ENCODE measurements at regions not wholly inside any gene's neighbourhood (a gene's known extent, or its start where the extent isn't known, plus 50 kb on each side); places are given as distances from the start of the nearest gene placed in this dataset.

DNA sequence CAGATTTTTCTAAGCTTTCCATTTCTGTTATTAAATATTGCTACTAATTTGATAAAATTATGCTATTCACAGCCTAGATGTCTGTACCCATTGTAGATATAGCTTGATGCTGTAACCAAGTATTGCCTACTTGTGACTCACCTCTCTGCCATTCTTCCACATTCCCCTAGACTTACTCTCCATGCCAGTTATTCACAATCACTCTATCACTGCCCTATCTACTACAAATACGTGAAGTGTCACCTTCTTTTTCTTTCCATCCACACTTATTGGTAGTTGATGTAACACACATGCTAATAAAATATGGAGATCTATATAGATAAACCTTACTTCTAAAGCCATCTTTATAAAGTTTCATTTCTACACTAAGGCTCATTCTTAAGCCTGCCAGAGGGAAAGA, 179.4 kb upstream of the PACRGL start:
- H3K36me3 ChIP-seq (ENCODE audit: control insufficient read depth in 5 of 5, insufficient read depth in 5 of 5, low read length in 5 of 5), result peaks cover 0 to 7% (median 0%) of the 10 kb centered on the region in 5 donors
- no peak overlapping the region for H3K27ac ChIP-seq (ENCODE audit: low read depth, low read length)
- H3K4me1 ChIP-seq (ENCODE audit: control insufficient read depth in 5 of 5, insufficient read depth in 5 of 5, low read length in 5 of 5), result no peaks in the 10 kb centered on the region
- H3K9ac ChIP-seq (ENCODE audit: low read length in 5 of 5), result no peak overlapping the region
- H3K27me3 ChIP-seq (ENCODE audit: control insufficient read depth in 5 of 5, insufficient read depth in 4 of 5, low read length in 5 of 5), result no peaks in the 10 kb centered on the region
- no peaks in the 10 kb centered on the region for H3K9me3 ChIP-seq (ENCODE audit: control insufficient read depth in 5 of 5, low read length in 5 of 5)
- no peak overlapping the region for H3K4me3 ChIP-seq (ENCODE audit: low read depth in 1 of 5, low read length in 5 of 5)

DNA sequence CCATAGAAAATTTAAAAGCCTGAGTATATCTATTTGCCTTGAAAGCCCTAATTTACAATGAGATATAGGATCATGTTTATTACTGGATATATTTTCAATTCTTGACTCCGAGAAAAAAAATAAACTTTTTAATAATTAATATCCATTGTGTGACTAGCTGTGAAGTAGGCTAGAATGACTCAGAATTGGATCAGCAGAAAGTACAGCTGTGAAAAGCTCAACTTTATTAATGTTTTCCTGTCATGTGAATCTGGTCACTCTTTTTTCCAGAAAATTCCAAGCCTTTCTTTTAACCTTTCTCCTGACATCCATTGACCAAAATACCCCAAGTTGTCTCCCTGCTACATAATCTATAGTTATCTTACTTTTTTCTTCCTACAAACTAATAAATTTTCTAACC, 171.8 kb upstream of the PACRGL start:
- Histone ChIP-seq H3K9me3 (ENCODE audit: control insufficient read depth in 5 of 5, low read length in 5 of 5) (no peaks in the 10 kb centered on the region), H3K36me3 (ENCODE audit: control insufficient read depth in 5 of 5, insufficient read depth in 5 of 5, low read length in 5 of 5) (peaks cover 0 to 6% (median 0%) of the 10 kb centered on the region in 5 donors), H3K4me1 (ENCODE audit: control insufficient read depth in 5 of 5, insufficient read depth in 5 of 5, low read length in 5 of 5) (no peaks in the 10 kb centered on the region), H3K27me3 (ENCODE audit: control insufficient read depth in 5 of 5, insufficient read depth in 4 of 5, low read length in 5 of 5) (no peaks in the 10 kb centered on the region), H3K9ac (ENCODE audit: low read length in 5 of 5) (no peak overlapping the region), H3K27ac (ENCODE audit: low read depth, low read length) (no peak overlapping the region), H3K4me3 (ENCODE audit: low read depth in 1 of 5, low read length in 5 of 5) (no peak overlapping the region)

- no peak overlapping the region for H3K4me3 ChIP-seq (ENCODE audit: low read depth in 1 of 5, low read length in 5 of 5)
- H3K4me1 ChIP-seq (ENCODE audit: control insufficient read depth in 5 of 5, insufficient read depth in 5 of 5, low read length in 5 of 5), result no peaks in the 10 kb centered on the region
- H3K27me3 ChIP-seq (ENCODE audit: control insufficient read depth in 5 of 5, insufficient read depth in 4 of 5, low read length in 5 of 5), result no peaks in the 10 kb centered on the region
- peaks cover 0 to 11% (median 0%) of the 10 kb centered on the region in 5 donors for H3K36me3 ChIP-seq (ENCODE audit: control insufficient read depth in 5 of 5, insufficient read depth in 5 of 5, low read length in 5 of 5)
- H3K27ac ChIP-seq (ENCODE audit: low read depth, low read length), result no peak overlapping the region
- H3K9ac ChIP-seq (ENCODE audit: low read length in 5 of 5), result no peak overlapping the region
- H3K9me3 ChIP-seq (ENCODE audit: control insufficient read depth in 5 of 5, low read length in 5 of 5), result no peaks in the 10 kb centered on the region
Measured at GRCh38 chr4:20529691-20530090, 170.6 kb upstream of the PACRGL start.

- H3K4me3 ChIP-seq (ENCODE audit: low read depth in 1 of 5, low read length in 5 of 5), result no peak overlapping the region
- no peaks in the 10 kb centered on the region for H3K27me3 ChIP-seq (ENCODE audit: control insufficient read depth in 5 of 5, insufficient read depth in 4 of 5, low read length in 5 of 5)
- H3K27ac ChIP-seq (ENCODE audit: low read depth, low read length), result no peak overlapping the region
- H3K9me3 ChIP-seq (ENCODE audit: control insufficient read depth in 5 of 5, low read length in 5 of 5), result no peaks in the 10 kb centered on the region
- H3K9ac ChIP-seq (ENCODE audit: low read length in 5 of 5), result no peak overlapping the region
- no peaks in the 10 kb centered on the region for H3K4me1 ChIP-seq (ENCODE audit: control insufficient read depth in 5 of 5, insufficient read depth in 5 of 5, low read length in 5 of 5)
- H3K36me3 ChIP-seq (ENCODE audit: control insufficient read depth in 5 of 5, insufficient read depth in 5 of 5, low read length in 5 of 5), result peaks cover 0 to 11% (median 0%) of the 10 kb centered on the region in 5 donors
Measured at GRCh38 chr4:20532116-20532790, 168.0 kb upstream of the PACRGL start.

DNA sequence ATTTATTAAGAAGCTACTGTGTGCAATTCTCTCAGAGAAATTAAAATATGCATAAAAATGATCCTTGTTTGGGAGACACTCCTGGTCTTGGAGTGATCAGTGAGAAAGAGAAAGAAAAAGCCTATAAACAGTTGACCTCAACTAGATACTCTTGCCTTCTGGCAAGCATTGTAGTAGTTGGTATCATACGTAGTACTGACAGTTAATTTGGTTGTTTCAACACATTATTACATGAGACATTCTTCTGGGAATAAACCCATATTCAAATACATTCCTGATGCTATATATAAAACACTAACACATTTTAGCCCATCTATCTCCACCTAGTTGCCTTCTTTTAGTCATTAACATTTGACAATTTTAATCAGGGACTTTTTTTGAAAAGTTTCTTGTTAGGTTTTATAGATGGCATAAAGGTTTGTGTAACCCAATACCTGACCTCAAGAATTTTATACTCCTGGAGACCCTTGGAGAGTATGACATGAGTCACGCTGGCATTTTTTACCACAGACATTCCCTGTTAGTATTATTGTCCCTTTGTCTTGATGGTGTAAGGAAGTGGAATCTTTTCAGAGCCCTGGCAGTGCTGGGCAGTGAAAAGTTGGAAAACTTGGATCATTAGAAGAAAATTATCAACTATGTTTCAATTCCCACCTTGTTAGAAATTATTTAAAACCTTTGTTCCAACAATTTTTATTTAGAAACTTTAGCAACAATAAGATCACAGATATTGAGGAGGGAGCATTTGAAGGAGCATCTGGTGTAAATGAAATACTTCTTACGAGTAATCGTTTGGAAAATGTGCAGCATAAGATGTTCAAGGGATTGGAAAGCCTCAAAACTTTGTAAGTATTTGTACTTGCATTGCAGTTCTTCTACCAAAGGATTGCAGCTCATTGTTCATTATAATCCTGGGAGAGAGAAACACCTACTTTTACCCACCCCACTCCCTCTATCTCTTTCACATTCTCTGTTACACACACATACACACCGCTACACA, 167.1 kb upstream of the PACRGL start:
- Histone ChIP-seq H3K27me3 (ENCODE audit: control insufficient read depth in 5 of 5, insufficient read depth in 4 of 5, low read length in 5 of 5) (no peaks in the 10 kb centered on the region), H3K9ac (ENCODE audit: low read length in 5 of 5) (no peak overlapping the region), H3K4me3 (ENCODE audit: low read depth in 1 of 5, low read length in 5 of 5) (no peak overlapping the region), H3K36me3 (ENCODE audit: control insufficient read depth in 5 of 5, insufficient read depth in 5 of 5, low read length in 5 of 5) (peaks cover 0 to 11% (median 0%) of the 10 kb centered on the region in 5 donors), H3K27ac (ENCODE audit: low read depth, low read length) (no peak overlapping the region), H3K9me3 (ENCODE audit: control insufficient read depth in 5 of 5, low read length in 5 of 5) (no peaks in the 10 kb centered on the region), H3K4me1 (ENCODE audit: control insufficient read depth in 5 of 5, insufficient read depth in 5 of 5, low read length in 5 of 5) (no peaks in the 10 kb centered on the region)

GRCh38 chr4:20538905-20539304, 161.4 kb upstream of the PACRGL start:
- Histone ChIP-seq H3K9me3 (ENCODE audit: control insufficient read depth in 5 of 5, low read length in 5 of 5) (no peaks in the 10 kb centered on the region), H3K9ac (ENCODE audit: low read length in 5 of 5) (no peak overlapping the region), H3K27me3 (ENCODE audit: control insufficient read depth in 5 of 5, insufficient read depth in 4 of 5, low read length in 5 of 5) (no peaks in the 10 kb centered on the region), H3K27ac (ENCODE audit: low read depth, low read length) (no peak overlapping the region), H3K4me3 (ENCODE audit: low read depth in 1 of 5, low read length in 5 of 5) (no peak overlapping the region), H3K36me3 (ENCODE audit: control insufficient read depth in 5 of 5, insufficient read depth in 5 of 5, low read length in 5 of 5) (peaks cover 0 to 4% (median 0%) of the 10 kb centered on the region in 5 donors), H3K4me1 (ENCODE audit: control insufficient read depth in 5 of 5, insufficient read depth in 5 of 5, low read length in 5 of 5) (no peaks in the 10 kb centered on the region)

- Histone ChIP-seq H3K4me1 (ENCODE audit: control insufficient read depth in 5 of 5, insufficient read depth in 5 of 5, low read length in 5 of 5) (peaks cover 0 to 2% (median 0%) of the 10 kb centered on the region in 5 donors), H3K9me3 (ENCODE audit: control insufficient read depth in 5 of 5, low read length in 5 of 5) (no peaks in the 10 kb centered on the region), H3K36me3 (ENCODE audit: control insufficient read depth in 5 of 5, insufficient read depth in 5 of 5, low read length in 5 of 5) (no peaks in the 10 kb centered on the region)
Measured at GRCh38 chr4:20543131-20543530, 157.1 kb upstream of the PACRGL start.

DNA sequence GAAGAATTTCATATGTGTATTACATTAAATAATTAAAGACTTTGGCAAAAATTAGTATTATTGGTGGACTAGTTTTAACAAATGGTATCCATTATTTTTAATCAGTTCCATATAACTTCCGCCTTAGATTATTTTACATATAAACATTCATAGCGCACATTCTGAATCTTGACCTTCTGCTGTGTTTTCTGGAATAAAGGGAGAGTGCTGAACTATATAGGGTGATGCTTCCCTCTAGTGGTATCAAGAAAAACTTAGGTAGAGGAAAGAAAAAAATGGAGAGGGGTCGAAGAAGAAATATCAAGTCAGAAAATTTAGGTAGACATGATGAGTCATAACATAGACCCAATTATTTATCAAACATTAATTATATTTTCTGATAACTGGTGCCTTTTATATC, 155.6 kb upstream of the PACRGL start:
- Histone ChIP-seq H3K9me3 (ENCODE audit: control insufficient read depth in 5 of 5, low read length in 5 of 5) (no peaks in the 10 kb centered on the region), H3K27ac (ENCODE audit: low read depth, low read length) (no peak overlapping the region), H3K4me1 (ENCODE audit: control insufficient read depth in 5 of 5, insufficient read depth in 5 of 5, low read length in 5 of 5) (peaks cover 0 to 2% (median 0%) of the 10 kb centered on the region in 5 donors), H3K4me3 (ENCODE audit: low read depth in 1 of 5, low read length in 5 of 5) (no peak overlapping the region), H3K9ac (ENCODE audit: low read length in 5 of 5) (no peak overlapping the region), H3K27me3 (ENCODE audit: control insufficient read depth in 5 of 5, insufficient read depth in 4 of 5, low read length in 5 of 5) (no peaks in the 10 kb centered on the region), H3K36me3 (ENCODE audit: control insufficient read depth in 5 of 5, insufficient read depth in 5 of 5, low read length in 5 of 5) (no peaks in the 10 kb centered on the region)

More at GRCh38 chr4:20543131-20543530, 157.1 kb upstream of the PACRGL start:
- H3K9ac ChIP-seq (ENCODE audit: low read length in 5 of 5), result no peak overlapping the region
- H3K27ac ChIP-seq (ENCODE audit: low read depth, low read length), result no peak overlapping the region
- no peak overlapping the region for H3K4me3 ChIP-seq (ENCODE audit: low read depth in 1 of 5, low read length in 5 of 5)
- H3K27me3 ChIP-seq (ENCODE audit: control insufficient read depth in 5 of 5, insufficient read depth in 4 of 5, low read length in 5 of 5), result no peaks in the 10 kb centered on the region

DNA sequence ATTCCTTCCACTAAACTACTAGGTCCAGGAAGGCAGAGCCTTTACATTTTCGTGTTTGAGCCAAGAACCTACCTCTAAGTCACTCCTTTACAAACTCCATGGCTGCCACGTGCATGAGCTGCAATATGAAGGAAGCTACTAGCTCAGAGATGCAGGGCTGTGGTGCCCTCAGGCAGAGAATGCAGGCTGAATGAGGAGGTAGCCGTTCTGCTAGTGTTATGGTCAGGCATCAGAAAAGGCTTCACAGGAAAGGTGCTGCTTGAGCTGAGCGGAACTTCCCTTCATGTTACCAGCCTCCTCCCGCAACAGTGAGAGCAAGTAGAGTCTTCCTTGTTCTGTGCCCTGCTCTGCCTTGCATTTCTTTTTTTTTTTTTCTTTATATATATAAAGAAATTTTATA, 148.3 kb upstream of the PACRGL start:
- Histone ChIP-seq H3K27ac (ENCODE audit: low read depth, low read length) (no peak overlapping the region), H3K27me3 (ENCODE audit: control insufficient read depth in 5 of 5, insufficient read depth in 4 of 5, low read length in 5 of 5) (no peaks in the 10 kb centered on the region), H3K9ac (ENCODE audit: low read length in 5 of 5) (no peak overlapping the region), H3K4me3 (ENCODE audit: low read depth in 1 of 5, low read length in 5 of 5) (no peak overlapping the region), H3K9me3 (ENCODE audit: control insufficient read depth in 5 of 5, low read length in 5 of 5) (no peaks in the 10 kb centered on the region), H3K4me1 (ENCODE audit: control insufficient read depth in 5 of 5, insufficient read depth in 5 of 5, low read length in 5 of 5) (no peaks in the 10 kb centered on the region), H3K36me3 (ENCODE audit: control insufficient read depth in 5 of 5, insufficient read depth in 5 of 5, low read length in 5 of 5) (peaks cover 0 to 9% (median 3%) of the 10 kb centered on the region in 5 donors)

DNA sequence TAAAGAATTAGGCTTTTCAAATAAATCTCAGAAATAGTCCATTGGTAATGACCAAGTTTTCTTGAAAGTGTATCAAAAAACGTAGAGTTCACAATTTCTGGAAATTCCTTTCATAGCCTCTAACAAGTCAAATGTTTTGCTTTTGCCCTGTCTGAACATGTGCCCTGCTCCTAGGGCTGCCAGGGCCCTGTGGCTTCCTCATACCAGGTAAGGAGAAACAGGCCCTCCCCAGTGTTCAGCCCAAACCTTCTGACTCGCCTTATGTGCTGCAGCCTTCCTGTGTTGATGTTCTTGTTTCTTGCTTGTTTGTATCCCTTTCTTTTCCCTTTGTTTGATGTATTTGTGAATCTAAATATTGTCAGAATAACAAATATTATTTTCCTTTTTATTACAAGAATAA, 146.1 kb upstream of the PACRGL start:
- no peak overlapping the region for H3K4me3 ChIP-seq (ENCODE audit: low read depth in 1 of 5, low read length in 5 of 5)
- H3K36me3 ChIP-seq (ENCODE audit: control insufficient read depth in 5 of 5, insufficient read depth in 5 of 5, low read length in 5 of 5), result peaks cover 0 to 13% (median 3%) of the 10 kb centered on the region in 5 donors
- no peaks in the 10 kb centered on the region for H3K4me1 ChIP-seq (ENCODE audit: control insufficient read depth in 5 of 5, insufficient read depth in 5 of 5, low read length in 5 of 5)

More for the DNA sequence above, 146.1 kb upstream of the PACRGL start:
- H3K27ac ChIP-seq (ENCODE audit: low read depth, low read length), result no peak overlapping the region
- no peak overlapping the region for H3K9ac ChIP-seq (ENCODE audit: low read length in 5 of 5)
- H3K27me3 ChIP-seq (ENCODE audit: control insufficient read depth in 5 of 5, insufficient read depth in 4 of 5, low read length in 5 of 5), result no peaks in the 10 kb centered on the region
- no peaks in the 10 kb centered on the region for H3K9me3 ChIP-seq (ENCODE audit: control insufficient read depth in 5 of 5, low read length in 5 of 5)

All from subcutaneous abdominal adipose tissue (tissue), 5 donors.